ENCODE measurements at regions not wholly inside any gene's neighbourhood (a gene's known extent, or its start where the extent isn't known, plus 50 kb on each side); places are given as distances from the start of the nearest gene placed in this dataset.

DNA sequence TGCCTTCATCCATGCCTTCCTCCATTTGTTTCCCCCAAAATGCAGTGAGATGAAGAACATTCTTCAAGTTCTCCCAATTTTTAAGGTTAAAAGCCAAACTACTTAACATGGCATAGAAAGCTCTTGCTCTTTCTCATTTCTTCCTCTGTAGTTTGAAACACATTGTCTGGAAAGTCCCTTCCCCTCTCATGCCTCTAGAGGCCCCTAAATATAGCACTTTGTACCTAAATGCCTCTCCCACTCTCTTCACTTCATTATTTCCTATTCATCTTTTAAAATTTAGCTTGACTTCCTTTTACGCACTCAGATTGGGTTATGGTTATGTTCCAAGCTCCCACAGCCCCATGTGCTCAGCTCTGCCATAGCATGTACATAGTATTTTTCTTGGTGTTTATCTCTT lies 389.3 kb downstream of the HDGFL1 start:
- Histone ChIP-seq H3K9me3 (replicated peaks) (peaks cover 6% of the 10 kb centered on the region), H3K36me3 (no peaks in the 10 kb centered on the region), H3K4me3 (no peak overlapping the region), H3K27me3 (ENCODE audit: low read depth) (no peaks in the 10 kb centered on the region), H3K4me1 (peaks cover 24% of the 10 kb centered on the region), H3K27ac (replicated peaks) (no peak overlapping the region)
- TF ChIP-seq, protein P1, sequence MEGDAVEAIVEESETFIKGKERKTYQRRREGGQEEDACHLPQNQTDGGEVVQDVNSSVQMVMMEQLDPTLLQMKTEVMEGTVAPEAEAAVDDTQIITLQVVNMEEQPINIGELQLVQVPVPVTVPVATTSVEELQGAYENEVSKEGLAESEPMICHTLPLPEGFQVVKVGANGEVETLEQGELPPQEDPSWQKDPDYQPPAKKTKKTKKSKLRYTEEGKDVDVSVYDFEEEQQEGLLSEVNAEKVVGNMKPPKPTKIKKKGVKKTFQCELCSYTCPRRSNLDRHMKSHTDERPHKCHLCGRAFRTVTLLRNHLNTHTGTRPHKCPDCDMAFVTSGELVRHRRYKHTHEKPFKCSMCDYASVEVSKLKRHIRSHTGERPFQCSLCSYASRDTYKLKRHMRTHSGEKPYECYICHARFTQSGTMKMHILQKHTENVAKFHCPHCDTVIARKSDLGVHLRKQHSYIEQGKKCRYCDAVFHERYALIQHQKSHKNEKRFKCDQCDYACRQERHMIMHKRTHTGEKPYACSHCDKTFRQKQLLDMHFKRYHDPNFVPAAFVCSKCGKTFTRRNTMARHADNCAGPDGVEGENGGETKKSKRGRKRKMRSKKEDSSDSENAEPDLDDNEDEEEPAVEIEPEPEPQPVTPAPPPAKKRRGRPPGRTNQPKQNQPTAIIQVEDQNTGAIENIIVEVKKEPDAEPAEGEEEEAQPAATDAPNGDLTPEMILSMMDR (IDR thresholded peaks at IDR 0.05; ENCODE audit: borderline replicate concordance), result no peak
- DNase-seq, result no peak
- intact Hi-C loops (cut with micrococcal nuclease), result no loop called here

DNA sequence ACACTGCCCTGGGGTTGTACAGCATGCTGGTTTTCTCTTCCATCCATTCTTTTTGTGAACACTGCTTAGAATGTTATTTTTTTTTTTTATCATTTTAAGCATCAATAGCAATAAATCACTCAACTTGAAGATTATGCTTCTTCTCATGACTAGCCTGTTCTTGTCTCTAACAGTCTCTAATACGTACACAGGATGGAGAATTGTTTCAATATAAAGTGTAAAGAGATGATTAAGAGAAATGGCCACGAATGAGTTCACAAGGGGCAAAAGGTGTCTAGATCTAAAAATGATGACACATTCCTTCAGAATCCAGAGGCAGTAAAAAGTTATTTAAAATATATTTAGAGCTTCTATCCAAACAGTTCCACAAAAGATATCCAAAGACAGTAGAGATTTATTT lies 390.2 kb downstream of the HDGFL1 start:
- Histone ChIP-seq H3K27ac (replicated peaks) (no peak overlapping the region), H3K36me3 (no peaks in the 10 kb centered on the region), H3K4me3 (no peak overlapping the region), H3K4me1 (peaks cover 22% of the 10 kb centered on the region), H3K9me3 (replicated peaks) (peaks cover 6% of the 10 kb centered on the region), H3K27me3 (ENCODE audit: low read depth) (no peaks in the 10 kb centered on the region)
- no peak for DNase-seq
- intact Hi-C loops (cut with micrococcal nuclease), result no loop called here
- TF ChIP-seq, protein P1 (IDR thresholded peaks at IDR 0.05; ENCODE audit: borderline replicate concordance), result no peak

DNA sequence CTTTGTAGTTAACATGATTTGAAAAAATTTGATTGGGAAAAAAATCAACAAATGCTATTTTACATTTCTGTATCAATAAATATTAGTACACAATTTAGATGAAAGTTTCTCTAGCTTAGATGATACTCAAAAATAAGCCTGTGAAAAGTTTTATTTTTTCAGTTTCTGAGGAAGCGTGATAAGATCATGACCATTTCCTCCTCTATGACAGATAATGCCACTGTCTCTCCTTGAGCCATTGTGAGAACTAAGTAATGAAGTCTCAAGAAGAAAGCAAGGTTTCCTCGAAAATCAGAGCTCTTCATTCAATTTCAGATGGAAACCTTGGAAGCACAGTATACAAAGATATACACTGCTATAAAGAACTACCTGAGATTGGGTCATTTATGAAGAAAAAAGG lies 395.0 kb downstream of the HDGFL1 start:
- intact Hi-C loops (cut with micrococcal nuclease), result loop anchor here (5.0 kb wide), 1 partner anchor 602 kb away; no protein-coding TSS in a partner anchor
- no peaks in the 10 kb centered on the region for H3K4me1 ChIP-seq
- H3K27ac ChIP-seq (replicated peaks), result no peak overlapping the region
- H3K36me3 ChIP-seq, result no peaks in the 10 kb centered on the region
- no peaks in the 10 kb centered on the region for H3K9me3 ChIP-seq (replicated peaks)
- DNase-seq, result no peak
- no peaks in the 10 kb centered on the region for H3K27me3 ChIP-seq (ENCODE audit: low read depth)
- TF ChIP-seq, protein P1 (IDR thresholded peaks at IDR 0.05; ENCODE audit: borderline replicate concordance), result no peak
- no peak overlapping the region for H3K4me3 ChIP-seq

DNA sequence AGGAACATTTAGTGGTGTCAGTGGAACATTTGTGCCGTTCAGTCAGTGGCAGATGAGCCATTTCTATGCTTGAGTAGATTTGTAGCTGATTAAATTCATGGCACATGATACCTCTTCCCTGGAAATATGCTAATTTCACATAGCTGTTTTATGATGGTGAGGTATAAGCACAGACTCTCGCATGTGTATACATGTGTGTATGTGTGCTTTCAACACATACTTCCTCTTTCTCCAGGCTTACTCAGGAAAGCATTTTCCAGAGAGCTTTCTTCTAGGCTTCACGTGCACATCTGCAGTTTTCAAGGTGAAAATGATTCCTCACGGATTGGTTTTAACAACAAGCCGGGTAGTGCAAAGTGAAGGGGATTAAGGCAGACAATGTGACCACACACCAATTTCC lies 396.5 kb downstream of the HDGFL1 start:
- no peak for DNase-seq
- TF ChIP-seq, protein P1 (IDR thresholded peaks at IDR 0.05; ENCODE audit: borderline replicate concordance), result no peak
- no peaks in the 10 kb centered on the region for H3K27me3 ChIP-seq (ENCODE audit: low read depth)
- H3K36me3 ChIP-seq, result no peaks in the 10 kb centered on the region
- H3K4me1 ChIP-seq, result no peaks in the 10 kb centered on the region
- no peak overlapping the region for H3K27ac ChIP-seq (replicated peaks)
- no peaks in the 10 kb centered on the region for H3K9me3 ChIP-seq (replicated peaks)
- no peak overlapping the region for H3K4me3 ChIP-seq
- intact Hi-C loops (cut with micrococcal nuclease), result no loop called here

DNA sequence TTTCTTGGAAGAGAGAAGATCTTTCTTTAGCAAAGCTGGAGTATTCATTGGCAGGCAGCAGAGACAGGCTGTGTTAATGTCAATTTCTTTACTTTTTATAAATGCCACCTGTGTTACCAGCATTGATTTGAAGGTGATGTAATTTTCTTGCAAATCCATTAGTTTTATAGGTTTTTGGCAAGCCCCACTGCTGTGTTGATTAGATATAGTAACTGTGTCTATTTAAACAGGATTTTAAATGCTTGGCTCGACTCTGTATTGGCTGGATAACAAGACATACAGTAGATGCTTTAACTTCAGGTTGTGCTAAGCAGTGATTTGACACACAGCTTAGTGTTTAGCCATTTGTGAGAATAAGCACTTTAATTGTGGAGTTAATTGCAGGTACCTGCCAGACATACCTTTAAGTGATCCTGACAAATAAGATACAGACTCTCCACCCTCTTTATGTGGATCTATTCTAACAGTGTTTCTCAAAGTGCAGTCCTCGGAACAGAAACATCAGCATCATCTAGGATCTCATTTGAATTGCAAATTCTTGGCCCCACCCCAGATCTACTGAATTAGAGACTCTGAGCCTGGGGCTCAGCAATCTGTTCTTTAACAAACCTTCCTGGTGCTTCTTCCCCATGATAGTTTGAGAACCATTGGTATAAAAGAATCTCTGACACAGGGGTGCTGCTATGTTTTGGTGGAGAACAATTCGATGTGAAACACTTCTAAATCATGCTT lies 397.5 kb downstream of the HDGFL1 start:
- H3K9me3 ChIP-seq (replicated peaks), result no peaks in the 10 kb centered on the region

More for the DNA sequence above, 397.5 kb downstream of the HDGFL1 start:
- DNase-seq, result no peak
- TF ChIP-seq, protein P1 (IDR thresholded peaks at IDR 0.05; ENCODE audit: borderline replicate concordance), result no peak
- intact Hi-C loops (cut with micrococcal nuclease), result no loop called here
- no peak overlapping the region for H3K27ac ChIP-seq (replicated peaks)
- H3K4me3 ChIP-seq, result no peak overlapping the region
- no peaks in the 10 kb centered on the region for H3K27me3 ChIP-seq (ENCODE audit: low read depth)
- no peaks in the 10 kb centered on the region for H3K4me1 ChIP-seq
- no peaks in the 10 kb centered on the region for H3K36me3 ChIP-seq

Data from left ventricle myocardium inferior (tissue), 1 donor.